MCF 10A (cell line): ENCODE measurements at regions not wholly inside any gene's neighbourhood (a gene's known extent, or its start where the extent isn't known, plus 50 kb on each side); places are given as distances from the start of the nearest gene placed in this dataset.

Source experiments
- BruUV-seq: library from RNA; stranded (reverse); fragments of 400-500 nt; replicated peaks from 2 replicates; lab custom pipeline; 2021; lab: Mats Ljungman, UMichigan
- CTCF ChIA-PET: fragments of 300-600 bp; sonication (Branson Sonifier 250); formaldehyde crosslinking; extraction: SDS; loops from one replicate; lab custom pipeline; 2021; ENCODE audit warnings: antibody characterized with exemption, inconsistent platforms; lab: Yijun Ruan, JAX
- POLR2A ChIA-PET: fragments of 300-600, 350-650 bp; sonication (Branson Sonifier 250); formaldehyde crosslinking; extraction: SDS; loops from one replicate; lab custom pipeline; 2020; ENCODE audit warnings: antibody characterized with exemption, inconsistent platforms; lab: Yijun Ruan, JAX
- DNase-seq: peaks from one replicate; pipeline ENCODE4 v3.0.0-alpha.2; 2018; ENCODE audit not compliant: unreplicated experiment
- H3K27ac Mint-ChIP-seq: one replicate; pipeline ENCODE4 v1.8.0; 2022; ENCODE audit warnings: mild to moderate bottlenecking, low read depth, mixed read lengths; ENCODE audit not compliant: unreplicated experiment
- H3K27me3 Mint-ChIP-seq: one replicate; pipeline ENCODE4 v1.8.0; 2022; ENCODE audit warnings: mixed read lengths; ENCODE audit not compliant: insufficient read depth, unreplicated experiment
- H3K36me3 Mint-ChIP-seq: one replicate; pipeline ENCODE4 v1.8.0; 2022; ENCODE audit warnings: mild to moderate bottlenecking, moderate library complexity, mixed read lengths; ENCODE audit not compliant: insufficient read depth, unreplicated experiment
- H3K4me1 Mint-ChIP-seq: one replicate; pipeline ENCODE4 v1.8.0; 2022; ENCODE audit warnings: mixed read lengths; ENCODE audit not compliant: insufficient read depth, unreplicated experiment
- H3K4me3 Mint-ChIP-seq: one replicate; pipeline ENCODE4 v1.8.0; 2022; ENCODE audit warnings: mild to moderate bottlenecking, moderate library complexity, mixed read lengths; ENCODE audit not compliant: unreplicated experiment
- H3K9me3 Mint-ChIP-seq: one replicate; pipeline ENCODE4 v1.8.0; 2022; ENCODE audit warnings: mixed read lengths; ENCODE audit not compliant: unreplicated experiment
- intact Hi-C: fragments of 100-400 bp; cut with micrococcal nuclease; formaldehyde crosslinking; loops from 2 replicates; pipeline ENCODE4 v1.14.1; 2022
- TF ChIP-seq, protein P1 (sequence below): fragments of 200-600 bp; IDR thresholded peaks from one replicate; pipeline ENCODE4 v1.8.0; 2022; ENCODE audit warnings: antibody characterized with exemption, mild to moderate bottlenecking; ENCODE audit not compliant: unreplicated experiment

DNA sequence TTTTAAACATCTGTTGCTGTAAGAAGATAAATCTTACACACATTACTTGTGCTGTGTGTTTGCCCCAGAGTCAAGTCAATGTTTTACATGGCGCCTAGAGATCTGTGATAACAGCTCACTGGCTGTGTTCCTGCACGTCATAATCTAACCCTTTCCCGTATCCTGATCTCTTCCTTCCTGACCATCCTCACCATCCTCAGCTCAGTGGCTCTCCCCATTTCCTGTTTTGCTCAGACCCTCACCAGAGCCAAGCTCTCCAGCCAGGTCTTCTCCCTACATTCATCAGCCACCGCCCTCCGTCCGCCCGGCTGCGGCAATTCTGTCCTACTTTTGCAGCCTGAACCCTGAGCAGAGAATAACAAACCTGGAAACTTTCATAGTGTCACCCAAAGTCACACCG lies 824.7 kb downstream of the USP25 start:
- Mint-ChIP-seq H3K4me3 (no peak overlapping the region), H3K4me1 (no peaks in the 10 kb centered on the region), H3K36me3 (no peaks in the 10 kb centered on the region), H3K9me3 (no peaks in the 10 kb centered on the region), H3K27ac (no peak overlapping the region), H3K27me3 (no peaks in the 10 kb centered on the region)
- CTCF ChIA-PET, result no interaction called here
- DNase-seq, result no peak
- TF ChIP-seq, protein P1, sequence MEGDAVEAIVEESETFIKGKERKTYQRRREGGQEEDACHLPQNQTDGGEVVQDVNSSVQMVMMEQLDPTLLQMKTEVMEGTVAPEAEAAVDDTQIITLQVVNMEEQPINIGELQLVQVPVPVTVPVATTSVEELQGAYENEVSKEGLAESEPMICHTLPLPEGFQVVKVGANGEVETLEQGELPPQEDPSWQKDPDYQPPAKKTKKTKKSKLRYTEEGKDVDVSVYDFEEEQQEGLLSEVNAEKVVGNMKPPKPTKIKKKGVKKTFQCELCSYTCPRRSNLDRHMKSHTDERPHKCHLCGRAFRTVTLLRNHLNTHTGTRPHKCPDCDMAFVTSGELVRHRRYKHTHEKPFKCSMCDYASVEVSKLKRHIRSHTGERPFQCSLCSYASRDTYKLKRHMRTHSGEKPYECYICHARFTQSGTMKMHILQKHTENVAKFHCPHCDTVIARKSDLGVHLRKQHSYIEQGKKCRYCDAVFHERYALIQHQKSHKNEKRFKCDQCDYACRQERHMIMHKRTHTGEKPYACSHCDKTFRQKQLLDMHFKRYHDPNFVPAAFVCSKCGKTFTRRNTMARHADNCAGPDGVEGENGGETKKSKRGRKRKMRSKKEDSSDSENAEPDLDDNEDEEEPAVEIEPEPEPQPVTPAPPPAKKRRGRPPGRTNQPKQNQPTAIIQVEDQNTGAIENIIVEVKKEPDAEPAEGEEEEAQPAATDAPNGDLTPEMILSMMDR, result no peak
- no TSS peak for BruUV-seq
- POLR2A ChIA-PET, result interaction anchor here (1.2 kb wide), 1 partner anchor 10 kb away, joined by 5 read pairs; no protein-coding TSS in a partner anchor
- intact Hi-C loops, result no loop called here

DNA sequence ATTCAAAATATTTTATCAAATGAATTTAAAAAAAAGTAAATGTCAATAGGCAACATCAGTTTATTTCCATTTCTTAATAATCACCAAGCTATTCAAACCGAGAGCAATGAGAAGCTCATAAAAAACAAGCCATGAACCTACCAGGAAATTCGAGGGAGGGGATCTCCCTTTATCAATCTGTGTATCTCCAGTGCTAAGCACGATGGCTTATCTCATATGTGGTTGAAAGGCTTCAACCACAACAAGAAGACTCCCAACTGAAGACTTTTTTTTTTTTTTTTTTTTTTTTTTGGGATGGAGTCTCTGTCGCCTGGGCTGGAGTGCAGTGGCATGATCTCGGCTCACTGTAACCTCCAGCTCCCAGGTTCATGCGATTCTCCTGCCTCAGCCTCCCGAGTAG lies 833.3 kb downstream of the USP25 start:
- no peaks in the 10 kb centered on the region for H3K9me3 Mint-ChIP-seq
- no TSS peak for BruUV-seq
- H3K27me3 Mint-ChIP-seq, result no peaks in the 10 kb centered on the region
- CTCF ChIA-PET, result interaction anchor here (1.0 kb wide), 1 partner anchor 561 kb away, joined by 3 read pairs; no protein-coding TSS in a partner anchor
- H3K4me1 Mint-ChIP-seq, result peaks cover 11% of the 10 kb centered on the region
- peak overlapping the region; percentile 59 for H3K27ac Mint-ChIP-seq
- TF ChIP-seq, protein P1, result no peak
- no peak overlapping the region for H3K4me3 Mint-ChIP-seq
- intact Hi-C loops, result no loop called here
- POLR2A ChIA-PET, result interaction anchor here (0.6 to 1.2 kb wide), 3 partner anchors 11 to 86 kb away, joined by 3 read pairs; no protein-coding TSS in a partner anchor
- H3K36me3 Mint-ChIP-seq, result no peaks in the 10 kb centered on the region
- DNase-seq, result no peak

DNA sequence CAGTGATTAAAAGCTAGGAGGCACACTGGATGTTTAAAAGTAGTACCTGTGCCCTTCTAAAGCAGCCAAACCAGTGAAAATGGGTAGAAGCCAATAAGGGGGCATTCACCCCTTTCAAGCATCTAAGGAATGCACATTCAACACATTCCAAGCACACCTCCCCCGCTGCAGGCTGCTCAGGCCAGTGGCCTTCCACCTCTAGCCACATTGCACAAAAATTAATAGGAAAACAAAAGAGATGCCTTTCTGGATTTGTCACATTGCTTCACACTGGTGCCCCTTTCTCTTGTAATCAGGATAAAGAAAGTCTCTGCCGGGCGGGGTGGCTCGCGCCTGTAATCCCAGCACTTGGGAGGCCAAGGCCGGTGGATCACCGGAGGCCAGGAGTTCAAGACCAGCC lies 834.0 kb downstream of the USP25 start:
- BruUV-seq, result no TSS peak
- H3K4me1 Mint-ChIP-seq, result peaks cover 11% of the 10 kb centered on the region
- H3K27ac Mint-ChIP-seq, result peak overlapping the region; percentile 59
- H3K36me3 Mint-ChIP-seq, result no peaks in the 10 kb centered on the region
- ChIA-PET POLR2A (interaction anchor here (0.8 to 1.2 kb wide), 3 partner anchors 10 to 29 kb away, joined by 3 read pairs; no protein-coding TSS in a partner anchor), CTCF (interaction anchor here (0.6 kb wide), 2 partner anchors 43 to 480 kb away, joined by 3 to 5 read pairs; no protein-coding TSS in a partner anchor)
- intact Hi-C loops, result no loop called here
- TF ChIP-seq, protein P1, result no peak
- peak; percentile 51 for DNase-seq
- no peak overlapping the region for H3K4me3 Mint-ChIP-seq
- H3K9me3 Mint-ChIP-seq, result no peaks in the 10 kb centered on the region
- H3K27me3 Mint-ChIP-seq, result no peaks in the 10 kb centered on the region

DNA sequence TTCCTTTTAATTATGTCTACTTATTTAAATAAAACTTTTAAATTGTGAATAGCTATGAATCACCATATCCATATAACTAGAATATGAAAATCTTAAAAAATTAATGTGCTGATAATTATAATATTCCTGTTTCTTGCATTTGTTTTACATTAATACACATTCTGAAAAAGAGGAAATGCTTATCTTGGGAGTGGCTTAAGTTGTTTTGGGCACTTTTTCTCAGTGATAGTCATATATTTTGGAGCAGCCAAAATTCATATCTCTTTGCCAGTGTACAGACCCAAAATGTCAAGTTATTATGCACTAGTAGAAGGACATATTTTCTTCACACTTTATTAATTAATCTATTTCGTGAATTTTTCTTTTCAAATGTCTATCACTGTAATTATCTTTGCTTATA lies 838.5 kb downstream of the USP25 start:
- no peak for DNase-seq
- TF ChIP-seq, protein P1, result no peak
- BruUV-seq, result no TSS peak
- H3K27ac Mint-ChIP-seq, result no peak overlapping the region
- ChIA-PET POLR2A (interaction anchor here (2.8 to 3.4 kb wide), 2 partner anchors 12 to 19 kb away, joined by 13 to 16 read pairs; no protein-coding TSS in a partner anchor), CTCF (interaction anchor here (0.6 kb wide), 1 partner anchor 23 kb away, joined by 6 read pairs; no protein-coding TSS in a partner anchor)
- intact Hi-C loops, result no loop called here
- no peaks in the 10 kb centered on the region for H3K27me3 Mint-ChIP-seq
- peaks cover 32% of the 10 kb centered on the region for H3K4me1 Mint-ChIP-seq
- no peak overlapping the region for H3K4me3 Mint-ChIP-seq
- H3K9me3 Mint-ChIP-seq, result no peaks in the 10 kb centered on the region
- H3K36me3 Mint-ChIP-seq, result no peaks in the 10 kb centered on the region
